H4 (cell line): ENCODE measurements at regions not wholly inside any gene's neighbourhood (a gene's known extent, or its start where the extent isn't known, plus 50 kb on each side); places are given as distances from the start of the nearest gene placed in this dataset.

ENCODE experiments used
- DNase-seq: peaks from one replicate; pipeline ENCODE4 v3.0.0-alpha.2; 2015; ENCODE audit warnings: low spot score

GRCh38 chr1:47701741-47702515, 264.1 kb downstream of the FOXD2 start:
- no peak for DNase-seq

- no peak for DNase-seq
Observed at GRCh38 chr1:47703156-47703825, 265.4 kb downstream of the FOXD2 start.

GRCh38 chr1:47703981-47704596, 266.2 kb downstream of the FOXD2 start:
- peak; percentile 60 for DNase-seq

GRCh38 chr1:47705517-47706130, 267.8 kb downstream of the FOXD2 start:
- no peak for DNase-seq

- no peak for DNase-seq
Observed at GRCh38 chr1:47707503-47707902, 269.7 kb downstream of the FOXD2 start.

- no peak for DNase-seq
Observed at GRCh38 chr1:47708019-47708535, 270.2 kb downstream of the FOXD2 start.

- DNase-seq = no peak
Observed at GRCh38 chr1:47708658-47709018, 270.8 kb downstream of the FOXD2 start.

GRCh38 chr1:47709019-47709871, 271.4 kb downstream of the FOXD2 start:
- no peak for DNase-seq

- no peak for DNase-seq
Observed at GRCh38 chr1:47709872-47710231, 272.0 kb downstream of the FOXD2 start.

GRCh38 chr1:47710329-47711071, 272.7 kb downstream of the FOXD2 start:
- DNase-seq = peak; percentile 45
